ENCODE measurements at regions not wholly inside any gene's neighbourhood (a gene's known extent, or its start where the extent isn't known, plus 50 kb on each side); places are given as distances from the start of the nearest gene placed in this dataset.

- no peak overlapping the region for H3K4me3 ChIP-seq (ENCODE audit: low read depth, low read length)
- TF ChIP-seq CTCF (IDR thresholded peaks at IDR 0.05; ENCODE audit: low read depth, low read length), result no peak
- H3K27me3 ChIP-seq, result no peaks in the 10 kb centered on the region
- H3K36me3 ChIP-seq, result no peaks in the 10 kb centered on the region
- H3K9me3 ChIP-seq, result no peaks in the 10 kb centered on the region
- H3K4me1 ChIP-seq, result peaks cover 11% of the 10 kb centered on the region
- no peak for DNase-seq
Measured at GRCh38 chr16:73545290-73545689, 497.4 kb upstream of the ZFHX3 start.

GRCh38 chr16:73544826-73545225 is 496.9 kb upstream of the ZFHX3 start:
- H3K9me3 ChIP-seq, result no peaks in the 10 kb centered on the region
- no peaks in the 10 kb centered on the region for H3K27me3 ChIP-seq
- no peak for DNase-seq
- peaks cover 6% of the 10 kb centered on the region for H3K4me1 ChIP-seq
- H3K36me3 ChIP-seq, result no peaks in the 10 kb centered on the region
- no peak overlapping the region for H3K4me3 ChIP-seq (ENCODE audit: low read depth, low read length)
- TF ChIP-seq CTCF (IDR thresholded peaks at IDR 0.05; ENCODE audit: low read depth, low read length), result no peak

GRCh38 chr16:73543970-73544599 is 496.2 kb upstream of the ZFHX3 start:
- Histone ChIP-seq H3K4me3 (ENCODE audit: low read depth, low read length) (no peak overlapping the region), H3K36me3 (no peaks in the 10 kb centered on the region), H3K9me3 (no peaks in the 10 kb centered on the region), H3K27me3 (no peaks in the 10 kb centered on the region), H3K4me1 (peaks cover 6% of the 10 kb centered on the region)
- TF ChIP-seq CTCF (IDR thresholded peaks at IDR 0.05; ENCODE audit: low read depth, low read length), result no peak
- DNase-seq, result no peak

- Histone ChIP-seq H3K36me3 (no peaks in the 10 kb centered on the region), H3K4me3 (ENCODE audit: low read depth, low read length) (no peak overlapping the region), H3K9me3 (no peaks in the 10 kb centered on the region), H3K4me1 (peaks cover 6% of the 10 kb centered on the region), H3K27me3 (no peaks in the 10 kb centered on the region)
- TF ChIP-seq CTCF (IDR thresholded peaks at IDR 0.05; ENCODE audit: low read depth, low read length), result no peak
- DNase-seq, result no peak
Measured at GRCh38 chr16:73543331-73543969, 495.5 kb upstream of the ZFHX3 start.

- no peak for TF ChIP-seq CTCF (IDR thresholded peaks at IDR 0.05; ENCODE audit: low read depth, low read length)
- no peaks in the 10 kb centered on the region for H3K27me3 ChIP-seq
- no peak for DNase-seq
- H3K9me3 ChIP-seq, result no peaks in the 10 kb centered on the region
- H3K4me3 ChIP-seq (ENCODE audit: low read depth, low read length), result no peak overlapping the region
- peaks cover 6% of the 10 kb centered on the region for H3K4me1 ChIP-seq
- no peaks in the 10 kb centered on the region for H3K36me3 ChIP-seq
Measured at GRCh38 chr16:73542885-73543284, 495.0 kb upstream of the ZFHX3 start.

GRCh38 chr16:73537921-73538320 is 490.0 kb upstream of the ZFHX3 start:
- H3K4me1 ChIP-seq, result no peaks in the 10 kb centered on the region
- DNase-seq, result no peak
- no peaks in the 10 kb centered on the region for H3K9me3 ChIP-seq
- H3K4me3 ChIP-seq (ENCODE audit: low read depth, low read length), result no peak overlapping the region
- H3K27me3 ChIP-seq, result no peaks in the 10 kb centered on the region
- TF ChIP-seq CTCF (IDR thresholded peaks at IDR 0.05; ENCODE audit: low read depth, low read length), result no peak
- H3K36me3 ChIP-seq, result no peaks in the 10 kb centered on the region
